Islet of Langerhans (tissue), 1 donor: ENCODE measurements at regions not wholly inside any gene's neighbourhood (a gene's known extent, or its start where the extent isn't known, plus 50 kb on each side); places are given as distances from the start of the nearest gene placed in this dataset.

ENCODE experiments used
- FAIRE-seq: peaks from one replicate; lab custom pipeline; 2011; peaks lifted over from hg19 to GRCh38; lab: Jason Lieb, UNC

- FAIRE-seq, result no peak
These were observed 75.4 kb upstream of the FSHB start for GRCh38 chr11:30155428-30155827.

GRCh38 chr11:30159546-30159945, 71.3 kb upstream of the FSHB start:
- no peak for FAIRE-seq

- no peak for FAIRE-seq
These were observed 65.2 kb upstream of the FSHB start for GRCh38 chr11:30165652-30166051.

- FAIRE-seq, result no peak
These were observed 59.2 kb upstream of the FSHB start for GRCh38 chr11:30171661-30172060.

GRCh38 chr11:30172158-30172557, 58.7 kb upstream of the FSHB start:
- FAIRE-seq, result no peak

GRCh38 chr11:30172883-30173311, 57.9 kb upstream of the FSHB start:
- FAIRE-seq, result no peak

GRCh38 chr11:30174265-30175020, 56.4 kb upstream of the FSHB start:
- FAIRE-seq, result no peak
